ENCODE measurements at regions not wholly inside any gene's neighbourhood (a gene's known extent, or its start where the extent isn't known, plus 50 kb on each side); places are given as distances from the start of the nearest gene placed in this dataset.

DNA sequence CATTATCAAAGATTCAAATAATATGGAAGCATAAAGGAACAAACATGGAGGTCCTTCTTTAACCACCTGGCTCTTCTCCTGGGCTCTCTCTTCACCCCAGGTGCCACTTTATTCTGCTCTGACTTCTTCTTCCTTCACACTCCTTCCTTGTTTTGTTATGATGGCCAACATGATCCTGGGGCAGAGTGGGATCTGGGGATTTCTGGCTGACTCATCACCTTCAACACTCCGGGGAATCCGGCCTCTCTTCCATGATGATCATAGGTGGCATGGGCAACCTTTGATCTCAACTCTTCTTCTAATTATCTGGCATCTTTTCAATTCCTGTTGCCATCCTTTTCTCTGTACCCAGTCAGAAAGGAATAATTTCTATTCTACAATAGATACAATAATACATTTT is 62.1 kb upstream of the TRPC7 start:
- TF ChIP-seq POLR2A (IDR thresholded peaks at IDR 0.05) = no peak
- TF ChIP-seq, protein P1, sequence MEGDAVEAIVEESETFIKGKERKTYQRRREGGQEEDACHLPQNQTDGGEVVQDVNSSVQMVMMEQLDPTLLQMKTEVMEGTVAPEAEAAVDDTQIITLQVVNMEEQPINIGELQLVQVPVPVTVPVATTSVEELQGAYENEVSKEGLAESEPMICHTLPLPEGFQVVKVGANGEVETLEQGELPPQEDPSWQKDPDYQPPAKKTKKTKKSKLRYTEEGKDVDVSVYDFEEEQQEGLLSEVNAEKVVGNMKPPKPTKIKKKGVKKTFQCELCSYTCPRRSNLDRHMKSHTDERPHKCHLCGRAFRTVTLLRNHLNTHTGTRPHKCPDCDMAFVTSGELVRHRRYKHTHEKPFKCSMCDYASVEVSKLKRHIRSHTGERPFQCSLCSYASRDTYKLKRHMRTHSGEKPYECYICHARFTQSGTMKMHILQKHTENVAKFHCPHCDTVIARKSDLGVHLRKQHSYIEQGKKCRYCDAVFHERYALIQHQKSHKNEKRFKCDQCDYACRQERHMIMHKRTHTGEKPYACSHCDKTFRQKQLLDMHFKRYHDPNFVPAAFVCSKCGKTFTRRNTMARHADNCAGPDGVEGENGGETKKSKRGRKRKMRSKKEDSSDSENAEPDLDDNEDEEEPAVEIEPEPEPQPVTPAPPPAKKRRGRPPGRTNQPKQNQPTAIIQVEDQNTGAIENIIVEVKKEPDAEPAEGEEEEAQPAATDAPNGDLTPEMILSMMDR (IDR thresholded peaks at IDR 0.05) = no peak

Measured in Peyer's patch (tissue), 4 donors.